ENCODE measurements at regions not wholly inside any gene's neighbourhood (a gene's known extent, or its start where the extent isn't known, plus 50 kb on each side); places are given as distances from the start of the nearest gene placed in this dataset.
"Not testable (repeated sequence)": the region's sequence is repeated elsewhere in the genome, so short reads cannot be mapped to it uniquely, and the experiment has no call there.

DNA sequence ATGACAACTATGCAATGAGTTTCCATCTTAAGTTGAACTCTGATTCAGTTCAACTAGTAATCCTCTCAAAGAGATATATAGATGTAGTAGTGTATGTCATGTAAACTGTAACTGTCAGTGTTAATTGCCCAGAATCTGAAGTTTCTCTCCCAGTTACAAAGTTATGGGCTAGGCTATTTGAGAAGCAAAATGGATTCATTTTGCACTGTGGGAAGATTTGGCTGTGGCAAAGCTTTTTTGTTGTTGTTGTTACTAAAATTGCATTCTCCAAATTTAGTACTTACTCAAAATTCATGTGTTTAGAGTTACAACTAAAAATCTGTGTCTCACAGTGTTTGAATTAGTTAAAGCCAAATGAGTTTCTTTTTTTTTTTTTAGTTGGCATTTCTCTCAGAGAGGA, 219.0 kb downstream of the KCNJ2 start:
- H3K9me3 Mint-ChIP-seq (ENCODE audit: low read depth, unreplicated experiment), result peaks cover 5% of the 10 kb centered on the region
- BruUV-seq (replicated peaks), result no TSS peak
- H3K4me1 Mint-ChIP-seq (ENCODE audit: low read depth, unreplicated experiment), result no peaks in the 10 kb centered on the region
- TF ChIP-seq, protein P1, sequence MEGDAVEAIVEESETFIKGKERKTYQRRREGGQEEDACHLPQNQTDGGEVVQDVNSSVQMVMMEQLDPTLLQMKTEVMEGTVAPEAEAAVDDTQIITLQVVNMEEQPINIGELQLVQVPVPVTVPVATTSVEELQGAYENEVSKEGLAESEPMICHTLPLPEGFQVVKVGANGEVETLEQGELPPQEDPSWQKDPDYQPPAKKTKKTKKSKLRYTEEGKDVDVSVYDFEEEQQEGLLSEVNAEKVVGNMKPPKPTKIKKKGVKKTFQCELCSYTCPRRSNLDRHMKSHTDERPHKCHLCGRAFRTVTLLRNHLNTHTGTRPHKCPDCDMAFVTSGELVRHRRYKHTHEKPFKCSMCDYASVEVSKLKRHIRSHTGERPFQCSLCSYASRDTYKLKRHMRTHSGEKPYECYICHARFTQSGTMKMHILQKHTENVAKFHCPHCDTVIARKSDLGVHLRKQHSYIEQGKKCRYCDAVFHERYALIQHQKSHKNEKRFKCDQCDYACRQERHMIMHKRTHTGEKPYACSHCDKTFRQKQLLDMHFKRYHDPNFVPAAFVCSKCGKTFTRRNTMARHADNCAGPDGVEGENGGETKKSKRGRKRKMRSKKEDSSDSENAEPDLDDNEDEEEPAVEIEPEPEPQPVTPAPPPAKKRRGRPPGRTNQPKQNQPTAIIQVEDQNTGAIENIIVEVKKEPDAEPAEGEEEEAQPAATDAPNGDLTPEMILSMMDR (IDR thresholded peaks at IDR 0.05; ENCODE audit: unreplicated experiment), result no peak
- DNase-seq, result no peak
- no peaks in the 10 kb centered on the region for H3K36me3 Mint-ChIP-seq (ENCODE audit: insufficient read depth, unreplicated experiment)
- no peak overlapping the region for H3K4me3 Mint-ChIP-seq (ENCODE audit: low read depth, unreplicated experiment)
- intact Hi-C loops (cut with micrococcal nuclease; ENCODE audit: unreplicated experiment), result no loop called here
- CTCF ChIA-PET, result no interaction called here
- no peaks in the 10 kb centered on the region for H3K27me3 Mint-ChIP-seq (ENCODE audit: unreplicated experiment)
- H3K27ac Mint-ChIP-seq (ENCODE audit: unreplicated experiment), result no peak overlapping the region

DNA sequence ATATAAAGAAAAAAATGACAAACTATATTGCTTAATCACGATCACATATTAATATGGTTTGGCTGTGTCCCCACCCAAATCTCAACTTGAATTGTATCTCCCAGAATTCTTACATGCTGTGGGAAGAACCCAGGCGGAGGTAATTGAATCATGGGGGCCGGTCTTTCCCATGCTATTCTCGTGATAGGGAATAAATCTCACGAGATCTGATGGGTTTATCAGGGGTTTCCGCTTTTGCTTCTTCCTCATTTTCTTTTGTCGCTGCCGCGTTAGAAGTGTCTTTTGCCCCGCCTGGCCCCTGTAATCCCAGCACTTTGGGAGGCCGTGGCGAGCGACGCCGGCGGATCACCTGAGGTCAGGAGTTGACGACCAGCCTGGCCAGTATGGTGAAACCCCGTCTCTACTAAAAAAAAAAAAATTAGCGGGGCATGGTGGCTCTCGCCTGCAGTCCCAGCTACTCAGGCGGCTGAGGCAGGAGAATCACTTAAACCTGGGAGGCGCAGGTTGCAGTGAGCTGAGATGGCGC, 220.0 kb downstream of the KCNJ2 start:
- H3K4me1 Mint-ChIP-seq (ENCODE audit: low read depth, unreplicated experiment); CTCF ChIA-PET; H3K27me3 Mint-ChIP-seq (ENCODE audit: unreplicated experiment); H3K27ac Mint-ChIP-seq (ENCODE audit: unreplicated experiment); DNase-seq; H3K36me3 Mint-ChIP-seq (ENCODE audit: insufficient read depth, unreplicated experiment); intact Hi-C loops (cut with micrococcal nuclease; ENCODE audit: unreplicated experiment); BruUV-seq (replicated peaks); H3K4me3 Mint-ChIP-seq (ENCODE audit: low read depth, unreplicated experiment); H3K9me3 Mint-ChIP-seq (ENCODE audit: low read depth, unreplicated experiment): not testable (repeated sequence)

DNA sequence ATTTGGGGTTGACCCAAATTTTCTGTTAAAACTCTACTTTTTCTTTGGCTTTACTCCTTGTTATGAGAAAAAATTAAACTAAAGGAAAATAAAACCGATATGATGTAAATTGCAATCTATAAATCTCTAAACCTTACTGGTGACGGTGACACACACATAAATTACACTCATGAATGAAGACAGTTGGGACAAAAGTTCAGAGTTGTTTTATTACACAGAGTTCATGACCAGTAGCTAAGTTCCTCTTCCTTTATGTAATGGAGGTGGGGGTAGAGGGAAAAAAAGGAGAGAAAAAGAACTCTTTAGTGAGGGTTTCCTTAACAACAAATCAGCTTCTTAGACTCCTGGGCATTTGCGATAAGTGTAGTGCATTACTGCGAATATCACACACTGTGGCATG, 220.7 kb downstream of the KCNJ2 start:
- H3K36me3 Mint-ChIP-seq (ENCODE audit: insufficient read depth, unreplicated experiment), result no peaks in the 10 kb centered on the region
- H3K27me3 Mint-ChIP-seq (ENCODE audit: unreplicated experiment), result no peaks in the 10 kb centered on the region
- CTCF ChIA-PET, result no interaction called here
- peaks cover 5% of the 10 kb centered on the region for H3K9me3 Mint-ChIP-seq (ENCODE audit: low read depth, unreplicated experiment)
- H3K4me1 Mint-ChIP-seq (ENCODE audit: low read depth, unreplicated experiment), result no peaks in the 10 kb centered on the region
- DNase-seq, result no peak
- no TSS peak for BruUV-seq (replicated peaks)
- TF ChIP-seq, protein P1 (IDR thresholded peaks at IDR 0.05; ENCODE audit: unreplicated experiment), result no peak
- no peak overlapping the region for H3K27ac Mint-ChIP-seq (ENCODE audit: unreplicated experiment)
- intact Hi-C loops (cut with micrococcal nuclease; ENCODE audit: unreplicated experiment), result no loop called here
- no peak overlapping the region for H3K4me3 Mint-ChIP-seq (ENCODE audit: low read depth, unreplicated experiment)

DNA sequence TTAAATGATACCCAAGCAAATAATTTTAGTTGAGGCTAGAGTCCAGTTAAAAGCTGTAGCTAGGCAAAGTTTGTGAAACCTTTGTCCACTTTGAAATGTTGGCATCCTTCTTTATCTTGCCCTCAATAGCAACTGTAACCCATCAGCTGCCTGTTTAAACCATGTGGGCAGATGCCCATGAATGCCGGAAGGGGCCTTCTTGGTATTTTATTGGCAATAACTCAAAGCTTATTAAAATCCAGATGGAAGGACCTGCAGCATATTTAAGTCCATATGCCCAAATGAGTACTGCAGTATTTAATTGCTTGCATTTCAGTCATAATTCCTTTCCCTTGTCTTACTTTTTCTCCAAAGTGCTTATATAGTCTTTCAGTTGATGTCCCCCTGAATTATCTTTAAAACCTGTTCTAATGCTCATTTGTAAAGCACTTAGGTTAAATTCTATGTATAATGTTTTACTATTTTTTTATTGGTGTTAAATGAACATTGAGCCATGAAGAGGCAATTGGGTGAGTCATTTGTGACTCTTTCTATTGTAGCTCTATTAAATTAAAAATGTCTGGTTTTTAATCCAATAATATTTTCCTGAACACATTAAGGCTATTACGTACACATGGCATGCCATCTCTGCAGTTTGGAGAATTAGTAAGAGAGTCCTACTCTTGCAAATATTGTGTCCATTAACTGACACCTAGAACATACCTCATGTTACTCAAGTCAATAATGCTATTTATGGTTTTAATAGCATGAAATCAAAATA, 225.3 kb downstream of the KCNJ2 start:
- no peak for DNase-seq
- Mint-ChIP-seq H3K27ac (ENCODE audit: unreplicated experiment) (no peak overlapping the region), H3K36me3 (ENCODE audit: insufficient read depth, unreplicated experiment) (no peaks in the 10 kb centered on the region), H3K4me3 (ENCODE audit: low read depth, unreplicated experiment) (no peak overlapping the region), H3K9me3 (ENCODE audit: low read depth, unreplicated experiment) (peaks cover 7% of the 10 kb centered on the region), H3K27me3 (ENCODE audit: unreplicated experiment) (no peaks in the 10 kb centered on the region), H3K4me1 (ENCODE audit: low read depth, unreplicated experiment) (no peaks in the 10 kb centered on the region)
- BruUV-seq (replicated peaks), result no TSS peak
- TF ChIP-seq, protein P1 (IDR thresholded peaks at IDR 0.05; ENCODE audit: unreplicated experiment), result no peak
- intact Hi-C loops (cut with micrococcal nuclease; ENCODE audit: unreplicated experiment), result no loop called here
- CTCF ChIA-PET, result no interaction called here
